ENCODE measurements at regions not wholly inside any gene's neighbourhood (a gene's known extent, or its start where the extent isn't known, plus 50 kb on each side); places are given as distances from the start of the nearest gene placed in this dataset.

DNA sequence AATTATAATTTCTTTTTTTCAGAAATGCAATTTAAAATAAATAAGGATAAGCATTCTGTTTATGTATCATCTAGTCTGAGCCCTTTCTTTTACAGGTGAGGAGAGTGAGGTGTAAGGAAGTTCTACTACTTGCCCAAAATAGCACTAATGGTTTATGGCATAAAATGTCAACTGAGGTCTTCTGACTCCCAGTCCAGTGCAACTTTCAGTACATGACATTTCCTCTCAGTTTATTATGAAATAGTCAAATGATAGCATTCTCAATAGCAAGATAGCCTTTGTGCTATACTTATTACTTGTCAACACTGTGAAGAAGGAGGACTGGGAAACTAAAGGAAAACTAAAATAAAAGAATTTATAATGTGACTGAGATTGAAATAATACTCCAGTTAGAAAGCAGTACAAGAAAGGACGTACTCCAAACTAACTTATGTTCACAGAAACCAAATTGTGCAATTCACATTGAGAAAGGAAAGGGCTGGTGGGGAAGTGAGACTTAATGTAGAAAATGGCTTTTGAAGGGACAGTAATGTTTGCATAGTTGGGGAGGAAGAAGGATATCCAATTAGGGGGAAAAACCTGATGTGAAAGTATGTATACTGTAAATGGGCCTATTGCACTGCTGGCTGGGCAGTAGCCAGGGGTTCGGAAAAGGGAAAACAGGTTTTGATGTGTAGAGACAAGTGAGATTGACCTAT lies 166.7 kb upstream of the ZEB2 start:
- no peak for DNase-seq (ENCODE audit: low spot score)

DNA sequence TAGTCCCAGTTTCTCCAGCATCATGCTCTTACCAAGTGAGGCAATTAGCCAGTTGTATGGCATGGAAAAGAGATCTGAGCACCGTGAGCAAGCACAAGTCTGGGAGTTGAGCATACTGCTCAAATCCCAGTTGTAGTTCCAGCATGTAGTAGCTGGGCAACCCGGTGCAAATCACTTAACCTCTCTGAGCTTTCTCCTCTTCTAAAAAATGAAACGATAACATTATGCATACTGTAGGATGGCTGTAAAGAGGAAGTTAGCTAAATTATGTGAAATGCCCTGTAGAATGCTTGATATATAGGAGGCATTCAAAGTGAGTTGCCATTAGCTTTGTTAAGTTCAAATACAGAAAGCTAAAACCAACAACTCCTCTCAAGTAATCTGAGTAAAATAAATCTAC lies 164.0 kb upstream of the ZEB2 start:
- DNase-seq (ENCODE audit: low spot score) = no peak

DNA sequence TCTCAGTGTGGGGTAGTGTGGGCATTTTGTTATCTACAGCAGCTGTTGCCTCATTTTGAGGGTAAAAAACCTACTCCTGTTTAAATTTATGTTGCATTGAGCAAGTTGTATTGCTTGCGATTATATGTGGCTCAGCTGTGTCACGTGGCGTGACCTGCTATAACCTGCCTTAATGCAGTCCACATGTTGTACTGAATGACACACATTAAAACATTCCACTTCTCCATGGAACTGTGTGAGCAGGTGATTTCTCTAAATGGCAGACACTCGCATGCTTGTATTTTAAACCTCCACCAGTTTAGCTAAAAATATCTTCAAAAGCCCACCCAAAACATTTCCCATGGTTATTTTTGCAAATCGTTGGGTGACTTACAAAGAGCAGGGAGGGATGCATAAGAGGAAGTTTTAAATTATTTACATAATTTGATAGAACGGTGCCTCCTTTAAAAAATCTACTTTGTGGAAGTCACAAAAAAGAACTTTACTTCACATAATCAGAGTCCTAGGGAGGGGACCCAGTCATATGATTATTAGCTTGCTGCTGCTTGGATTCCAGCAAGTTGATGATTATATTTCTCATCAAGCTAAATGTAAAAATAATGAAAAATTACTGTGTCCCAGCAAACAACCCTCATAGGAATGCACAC lies 163.3 kb upstream of the ZEB2 start:
- no peak for DNase-seq (ENCODE audit: low spot score)

DNA sequence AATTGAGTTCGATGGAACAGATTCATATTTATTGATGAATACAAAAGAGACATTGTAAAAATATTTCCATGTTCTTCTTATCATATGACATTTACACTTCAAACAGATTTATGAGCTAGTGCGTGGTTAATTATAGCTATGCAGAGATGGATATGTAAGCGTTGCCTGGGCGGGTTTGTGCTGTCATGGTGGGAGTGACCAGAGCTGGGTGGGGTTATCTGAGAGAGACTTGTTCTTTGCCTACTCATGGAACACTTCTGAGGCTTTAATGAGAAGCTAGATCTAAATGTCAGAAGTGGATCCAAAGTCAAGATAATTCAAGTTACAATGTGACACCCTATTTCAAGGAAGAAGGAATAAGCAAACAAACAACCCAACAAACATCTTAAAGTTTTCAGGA lies 162.3 kb upstream of the ZEB2 start:
- DNase-seq (ENCODE audit: low spot score) = no peak

DNA sequence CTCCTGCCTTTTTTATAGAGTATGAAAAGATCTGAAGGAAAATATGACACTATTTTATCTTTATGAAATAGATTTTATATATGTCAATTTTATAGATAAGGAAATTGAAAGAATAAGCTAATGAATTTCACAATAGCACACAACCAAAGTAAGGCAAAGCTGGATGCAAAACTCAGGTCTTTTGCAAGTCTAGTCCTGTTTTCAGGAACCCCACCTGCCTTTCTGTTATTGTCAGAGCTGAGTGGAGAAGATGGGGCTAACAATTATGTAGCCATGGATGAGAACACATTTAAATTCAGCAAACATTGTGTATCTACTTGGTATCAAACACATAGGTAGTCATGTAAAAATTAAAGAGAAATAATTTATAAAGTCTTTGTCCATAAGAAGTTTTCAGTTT lies 161.5 kb upstream of the ZEB2 start:
- DNase-seq (ENCODE audit: low spot score) = no peak

DNA sequence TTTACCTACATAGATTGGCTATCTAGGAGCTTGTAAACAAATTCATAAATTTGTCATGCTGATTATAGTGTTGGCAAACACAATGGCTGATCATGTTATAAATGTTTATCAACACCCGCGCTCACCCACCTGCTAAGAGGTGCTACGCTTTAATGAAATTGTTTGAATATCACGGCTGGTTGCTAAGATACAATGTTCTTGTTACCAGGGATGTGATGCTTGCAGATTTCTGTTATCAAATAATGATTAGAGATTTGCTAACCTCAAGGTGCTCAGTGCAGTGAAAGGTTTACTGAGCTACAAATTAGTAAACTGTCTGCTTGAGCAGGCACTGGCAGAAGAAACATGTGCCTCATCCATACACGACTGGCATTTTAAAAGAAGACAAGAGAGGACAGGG lies 160.0 kb upstream of the ZEB2 start:
- DNase-seq (ENCODE audit: low spot score) = no peak

DNA sequence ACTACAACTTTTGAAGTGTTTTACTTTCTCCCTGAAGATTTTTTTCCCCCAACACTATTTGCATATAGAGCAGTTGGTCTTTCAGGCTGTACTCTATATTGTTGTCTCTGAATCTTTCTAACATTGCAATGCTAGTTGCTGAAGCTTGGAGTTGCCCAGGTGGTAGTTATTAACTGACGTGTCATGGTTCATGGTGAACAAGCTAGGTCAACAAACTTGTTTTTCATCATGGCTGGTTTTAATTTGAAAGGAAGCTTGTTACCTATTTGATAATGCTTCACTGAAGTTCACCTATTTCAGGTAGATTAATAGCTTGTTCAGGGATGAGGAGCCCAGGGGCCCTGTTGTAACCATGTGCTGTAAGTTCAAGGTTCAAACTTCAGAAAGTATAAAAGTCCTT lies 158.8 kb upstream of the ZEB2 start:
- no peak for DNase-seq (ENCODE audit: low spot score)

DNA sequence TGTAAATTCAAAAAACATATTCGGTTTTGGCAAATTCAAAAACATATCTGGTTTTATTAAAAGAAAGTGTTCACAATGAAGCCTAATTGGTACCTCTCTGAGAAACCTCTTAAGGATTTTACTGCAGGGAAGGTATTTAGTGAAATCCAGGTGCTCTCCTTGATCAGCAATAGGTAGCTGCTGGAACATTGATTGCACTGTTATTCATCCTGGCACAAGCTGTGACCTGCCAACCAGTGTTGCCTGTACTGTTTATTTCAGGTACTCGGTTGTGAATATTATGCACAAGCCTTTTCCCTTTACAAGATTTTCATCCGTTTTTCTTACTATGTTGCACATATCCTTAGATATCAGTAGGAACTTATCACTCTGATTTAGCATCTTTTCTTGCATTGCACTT lies 155.8 kb upstream of the ZEB2 start:
- no peak for DNase-seq (ENCODE audit: low spot score)

DNA sequence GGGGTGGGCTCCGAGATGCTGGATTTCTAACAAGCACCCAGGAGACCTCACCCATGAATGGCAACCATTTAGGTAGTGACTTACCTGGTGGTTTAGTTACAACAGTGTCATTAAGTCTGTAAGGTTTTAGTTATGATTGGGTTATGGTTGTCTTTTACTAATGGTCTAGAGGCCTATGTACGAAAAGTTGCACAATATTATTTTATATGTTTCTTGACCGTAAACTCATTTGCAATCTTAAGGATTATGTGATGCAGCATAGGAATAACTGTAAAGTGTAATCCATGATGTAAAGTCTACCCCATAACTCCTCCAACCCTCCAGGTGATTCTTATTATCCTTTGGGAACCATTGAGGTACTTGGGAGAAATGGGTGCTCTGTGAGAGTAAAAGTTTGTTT lies 155.4 kb upstream of the ZEB2 start:
- no peak for DNase-seq (ENCODE audit: low spot score)

DNA sequence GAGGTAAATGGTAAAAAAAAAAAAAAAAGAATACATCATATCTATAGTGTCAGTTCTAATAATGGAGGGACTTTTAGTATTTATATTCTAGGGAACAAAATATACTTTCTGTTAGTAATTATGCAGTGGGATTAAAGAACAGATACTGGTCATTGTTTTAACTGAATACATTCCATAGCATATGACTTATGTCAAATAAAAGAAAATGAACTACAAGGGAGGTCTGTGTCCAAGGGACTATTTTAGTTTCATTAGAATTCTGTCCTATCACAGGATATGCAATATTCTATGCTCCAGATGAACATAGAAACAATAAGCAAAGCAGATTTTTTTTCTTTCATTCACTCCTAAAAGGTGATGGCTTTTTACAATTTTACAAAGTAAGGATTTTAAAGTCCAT lies 154.2 kb upstream of the ZEB2 start:
- DNase-seq (ENCODE audit: low spot score) = no peak

DNA sequence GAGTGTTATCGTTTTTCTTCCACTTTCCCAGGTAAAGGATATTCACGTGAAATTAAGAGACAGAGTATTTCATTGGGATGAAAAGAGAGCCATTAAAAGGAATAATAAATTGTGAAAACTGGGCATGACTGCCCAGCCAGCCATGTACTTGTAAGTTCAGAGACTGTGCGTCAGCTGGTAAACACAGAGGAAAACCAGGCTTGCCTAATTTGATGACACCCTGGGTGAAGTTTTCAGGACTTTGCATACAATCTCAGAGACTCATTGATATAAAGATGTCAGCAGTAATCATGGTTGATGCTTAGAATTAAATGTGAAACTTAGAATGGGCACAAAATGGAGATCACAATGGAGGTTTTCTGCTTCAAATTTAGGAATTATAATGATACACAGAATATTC lies 153.5 kb upstream of the ZEB2 start:
- no peak for DNase-seq (ENCODE audit: low spot score)

DNA sequence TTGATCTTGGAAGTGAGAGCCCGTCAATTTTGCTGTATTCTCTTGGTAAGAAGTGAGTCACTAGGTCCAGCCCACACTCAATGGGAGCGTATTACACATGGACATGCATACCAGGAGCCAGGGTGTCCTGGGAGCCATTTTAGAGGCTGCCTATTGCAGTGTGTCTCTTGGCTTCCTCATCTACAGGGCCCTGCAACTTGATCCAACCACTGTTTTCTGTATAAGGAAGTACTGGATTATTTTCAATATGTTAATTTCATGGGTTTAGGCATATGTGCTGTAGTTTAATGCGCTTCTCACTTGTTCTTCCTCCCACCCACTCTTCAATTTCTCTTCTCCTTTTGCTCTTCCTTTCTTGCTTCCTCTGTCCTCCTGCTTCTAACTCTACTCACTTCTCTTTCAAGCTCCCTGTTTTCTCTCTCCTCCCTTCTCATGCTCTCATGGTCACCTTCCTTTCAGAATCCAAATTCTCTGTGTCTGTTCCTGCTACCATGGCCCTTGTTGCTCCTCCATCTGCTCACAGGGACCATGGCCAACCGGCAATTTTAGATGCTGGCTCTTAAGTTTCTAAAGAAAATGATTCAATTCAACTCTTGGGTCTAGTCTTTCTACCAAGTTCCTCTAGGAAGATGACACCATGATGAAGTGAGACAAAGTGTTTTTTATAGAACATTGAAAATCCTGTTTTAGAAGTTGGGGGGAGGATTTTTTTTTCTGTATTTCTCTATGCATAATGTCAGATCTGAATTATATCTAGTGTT lies 152.0 kb upstream of the ZEB2 start:
- DNase-seq (ENCODE audit: low spot score) = no peak

DNA sequence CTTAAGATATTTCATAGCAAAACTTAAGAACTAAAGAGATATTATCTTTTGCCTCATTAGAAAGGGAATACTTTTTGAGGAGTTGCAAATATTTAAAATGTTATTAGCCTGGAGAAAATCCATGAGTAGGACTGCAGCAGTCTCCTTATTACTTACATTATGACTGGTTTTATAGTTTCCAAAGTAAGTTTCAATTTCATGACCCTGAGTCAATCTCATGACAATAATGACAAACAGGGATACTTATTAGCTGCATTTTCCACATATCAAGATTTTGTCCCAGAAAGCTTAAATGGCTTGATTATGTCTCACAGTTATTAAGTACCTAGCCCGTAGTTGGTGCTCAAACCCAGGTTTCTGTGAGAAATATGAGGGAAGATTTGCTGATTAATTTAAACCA lies 150.8 kb upstream of the ZEB2 start:
- no peak for DNase-seq (ENCODE audit: low spot score)

DNA sequence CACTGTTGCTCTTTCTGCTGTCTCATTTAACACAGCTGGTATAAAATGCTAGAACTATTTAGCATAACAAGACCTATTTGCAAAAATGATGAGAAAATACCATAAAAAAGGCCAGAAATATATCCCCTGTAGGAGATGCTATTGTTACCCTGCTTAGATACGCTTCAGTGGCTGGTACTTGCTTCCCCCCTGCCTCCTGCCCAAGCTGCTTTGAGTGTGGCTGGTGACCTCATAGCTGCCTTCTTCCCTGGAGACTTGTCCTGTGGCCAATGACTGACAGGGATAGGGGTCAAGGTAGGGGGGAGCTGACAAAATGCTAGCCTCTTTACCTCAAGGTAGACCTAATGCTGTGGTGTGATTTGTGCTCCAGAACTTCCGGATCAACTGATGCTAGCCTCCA lies 150.2 kb upstream of the ZEB2 start:
- no peak for DNase-seq (ENCODE audit: low spot score)

DNA sequence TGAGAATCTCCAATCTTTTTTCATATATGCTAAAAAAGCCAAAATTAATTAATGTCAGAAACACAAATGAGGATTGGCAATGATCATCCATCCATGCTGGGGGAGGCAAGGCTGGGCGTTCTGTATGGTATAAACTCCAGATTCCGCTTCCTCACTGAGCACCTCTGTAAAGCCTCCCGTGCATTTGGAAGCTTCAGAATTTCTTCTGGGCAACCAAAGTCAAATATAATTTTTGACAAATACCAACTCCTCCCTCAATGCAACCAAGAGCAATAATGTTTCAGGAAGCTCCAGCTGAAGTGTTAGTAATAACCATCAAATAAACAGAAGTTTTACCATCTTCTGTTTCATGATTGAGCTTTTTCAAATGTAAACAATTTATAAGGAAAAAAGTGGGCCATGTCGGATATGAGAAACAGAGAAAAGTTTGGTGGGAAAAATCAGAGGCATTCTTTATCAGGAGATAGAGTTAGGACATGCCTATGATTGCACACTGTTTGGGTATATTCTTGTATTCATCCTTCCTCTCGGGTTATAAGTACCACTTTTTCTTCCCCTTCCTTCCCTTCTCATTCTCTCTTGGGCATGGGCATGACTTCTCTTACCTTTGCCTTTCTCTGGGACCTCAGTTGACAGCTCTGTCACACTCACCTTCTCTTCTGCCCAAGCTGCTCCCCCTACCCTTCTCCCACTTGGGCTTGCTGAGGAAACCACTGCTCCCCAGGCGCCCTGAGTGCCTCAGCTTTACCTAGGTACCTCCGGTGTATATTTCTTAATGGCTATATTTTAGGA lies 149.5 kb upstream of the ZEB2 start:
- DNase-seq (ENCODE audit: low spot score) = no peak

DNA sequence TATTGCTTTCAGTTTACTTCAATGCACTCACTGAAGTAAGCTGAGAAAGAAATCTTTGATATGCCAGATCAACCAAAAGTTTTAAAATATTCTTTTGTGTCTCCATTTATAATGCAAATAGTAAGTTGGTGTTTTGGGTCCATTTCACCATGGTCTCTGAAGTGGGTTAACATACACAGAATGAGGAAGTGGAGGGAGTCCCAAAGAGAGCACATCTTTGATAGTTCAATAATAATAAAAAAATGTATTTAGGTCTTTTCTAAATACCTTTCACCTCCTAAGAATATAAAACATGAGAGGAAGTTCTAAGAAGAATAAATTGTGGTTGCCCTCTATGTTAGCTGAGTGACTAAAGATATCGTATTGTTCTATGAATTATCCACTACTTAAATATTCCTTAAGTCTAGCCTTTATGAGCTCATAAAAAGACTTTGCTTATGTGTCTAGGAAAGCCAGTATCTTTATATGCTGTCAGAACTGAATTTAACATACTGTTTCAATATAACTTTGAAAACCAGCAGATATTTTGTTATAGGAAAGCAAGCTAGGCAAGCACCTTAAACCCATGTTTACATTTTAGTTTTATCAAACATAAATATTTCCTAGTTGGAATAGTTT lies 148.7 kb upstream of the ZEB2 start:
- no peak for DNase-seq (ENCODE audit: low spot score)

DNA sequence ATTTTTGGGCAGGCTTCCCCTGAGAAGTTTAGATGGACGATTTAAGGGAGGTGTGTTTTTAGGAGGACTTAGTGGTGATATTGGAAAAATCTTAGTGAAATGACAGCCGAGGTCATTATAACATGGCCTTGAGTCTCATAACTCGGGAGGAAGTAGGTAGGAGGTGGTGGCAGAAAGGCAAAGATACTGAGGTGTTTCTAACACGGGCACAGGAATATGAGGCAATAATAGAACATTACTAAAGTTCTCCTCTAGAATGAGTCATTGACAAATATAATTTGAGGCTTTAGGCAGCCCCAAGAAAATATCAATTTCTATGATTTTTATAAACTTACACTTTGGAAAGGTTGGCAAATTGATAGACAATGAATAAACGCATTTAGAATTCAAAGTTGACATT lies 146.1 kb upstream of the ZEB2 start:
- DNase-seq (ENCODE audit: low spot score) = no peak

DNA sequence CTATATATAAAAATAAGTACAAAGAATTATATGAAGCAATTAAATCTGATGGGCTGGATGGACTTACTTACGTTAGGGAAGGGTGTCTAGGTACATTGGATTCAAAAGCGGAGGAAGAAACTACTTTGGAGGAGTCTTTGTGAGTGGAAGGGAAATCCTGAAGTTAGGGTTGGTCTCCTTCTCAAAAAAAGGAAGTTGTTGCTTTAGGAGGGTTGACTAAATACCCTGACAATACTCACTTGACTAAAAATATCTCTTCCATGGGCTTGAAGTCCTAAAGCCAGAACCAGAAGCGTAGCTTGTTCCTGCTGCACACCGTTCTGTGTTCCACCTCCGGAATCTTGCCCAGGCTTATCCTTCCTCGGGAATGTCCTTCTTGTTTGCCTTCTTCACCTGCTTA lies 143.3 kb upstream of the ZEB2 start:
- DNase-seq (ENCODE audit: low spot score) = no peak

DNA sequence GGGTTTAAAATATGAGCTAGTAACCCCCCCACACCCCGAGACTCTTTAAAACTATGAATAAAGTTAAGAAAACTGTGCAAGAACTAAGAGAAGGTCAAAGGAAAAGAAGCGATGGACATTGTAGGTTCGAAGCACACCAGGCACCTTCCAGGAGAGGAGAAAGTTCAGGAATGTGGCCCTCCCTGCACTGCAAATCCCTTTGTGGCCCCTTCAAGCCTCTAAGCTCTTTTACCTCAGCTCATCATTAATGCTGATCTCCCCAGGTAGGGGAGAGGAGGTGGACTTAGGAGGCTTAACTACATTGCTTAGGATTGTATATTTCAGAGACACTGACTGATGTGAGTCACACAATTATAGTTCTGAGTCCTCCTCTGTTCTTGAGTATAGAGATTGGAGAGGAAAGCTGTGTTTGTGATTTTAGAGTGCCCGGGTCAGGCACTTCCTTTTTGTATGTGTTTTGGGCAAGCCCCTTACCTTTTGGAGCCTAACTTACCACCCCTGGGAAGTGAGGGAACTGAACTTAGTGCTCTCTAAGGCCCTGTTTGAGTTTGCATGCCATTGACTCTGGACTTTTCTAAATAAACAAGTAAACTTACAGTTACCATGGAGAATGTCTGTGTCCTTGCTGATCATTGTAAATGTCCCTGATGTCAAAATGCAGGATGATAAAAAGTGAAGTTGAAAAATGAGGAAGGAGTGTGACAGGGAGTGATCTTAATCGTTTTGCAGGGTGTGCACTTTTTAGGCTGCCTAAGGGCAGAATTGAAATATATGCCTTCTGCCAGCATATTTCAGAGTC lies 140.8 kb upstream of the ZEB2 start:
- DNase-seq (ENCODE audit: low spot score) = no peak

DNA sequence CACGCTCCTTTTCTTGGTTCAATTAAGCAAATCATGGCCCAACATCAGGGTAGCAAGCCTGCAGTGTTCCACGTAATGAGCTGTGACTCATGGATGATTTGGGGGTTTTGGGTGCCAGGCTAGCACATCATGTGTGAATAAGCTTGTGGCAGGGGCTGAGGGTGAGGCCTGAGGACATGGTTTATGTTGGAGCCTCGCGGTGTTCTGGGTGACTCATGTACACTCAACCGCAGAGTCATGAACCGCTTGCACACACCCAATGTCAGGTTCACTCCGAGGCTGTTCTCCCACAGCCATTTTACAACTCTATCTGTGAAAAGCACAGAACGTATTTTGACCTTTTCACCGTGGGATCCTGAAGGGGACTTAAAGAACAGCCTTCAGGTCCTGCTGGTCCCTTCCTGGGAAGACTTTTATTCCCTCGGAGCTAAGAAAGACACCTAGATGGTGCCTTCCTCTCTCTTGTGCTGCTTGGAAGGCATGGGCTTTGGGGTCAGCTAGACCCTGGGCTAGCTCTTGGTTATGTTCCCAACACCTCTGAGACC lies 139.9 kb upstream of the ZEB2 start:
- no peak for DNase-seq (ENCODE audit: low spot score)

DNA sequence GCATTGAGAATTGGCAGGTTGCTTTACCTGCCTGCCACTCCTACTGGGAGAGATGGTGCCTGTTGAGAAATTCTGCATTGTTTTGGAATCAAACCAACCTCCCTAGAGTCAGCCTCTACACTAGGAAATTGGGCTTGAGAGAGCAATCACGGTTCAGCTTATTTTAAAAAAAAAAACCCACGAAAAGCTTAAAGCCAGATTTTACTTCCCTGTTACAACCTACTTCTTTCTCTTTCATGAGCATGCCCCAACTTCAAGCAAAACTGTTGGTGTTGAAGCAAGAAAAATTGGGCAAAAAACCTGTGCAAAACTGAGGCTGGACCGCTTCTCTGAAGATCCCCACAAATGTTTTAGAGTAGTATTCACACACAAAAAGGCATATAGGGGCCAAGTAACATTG lies 134.6 kb upstream of the ZEB2 start:
- DNase-seq (ENCODE audit: low spot score) = no peak
